ENCODE measurements at regions not wholly inside any gene's neighbourhood (a gene's known extent, or its start where the extent isn't known, plus 50 kb on each side); places are given as distances from the start of the nearest gene placed in this dataset.

DNA sequence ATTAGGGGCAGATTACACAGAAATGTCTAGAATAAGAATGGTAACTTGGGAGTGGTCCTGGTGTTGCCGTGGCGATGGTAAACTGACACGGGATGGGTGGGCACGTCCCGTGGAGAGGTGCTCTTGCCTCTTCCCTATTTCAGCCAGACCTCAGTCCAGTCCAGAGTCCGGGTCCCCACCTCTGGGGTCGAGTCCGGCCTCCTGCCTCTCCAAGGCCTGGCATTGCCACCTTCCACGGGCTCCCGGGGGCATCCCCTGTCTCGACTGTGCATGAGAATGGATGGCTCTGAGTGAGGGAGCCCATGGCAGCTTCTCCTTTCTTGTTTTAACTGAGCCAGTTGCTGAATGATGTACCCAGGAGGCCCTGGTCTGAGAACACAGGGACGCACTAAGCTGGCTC lies 142.3 kb downstream of the SOX1 start:
- TF ChIP-seq, protein P1, sequence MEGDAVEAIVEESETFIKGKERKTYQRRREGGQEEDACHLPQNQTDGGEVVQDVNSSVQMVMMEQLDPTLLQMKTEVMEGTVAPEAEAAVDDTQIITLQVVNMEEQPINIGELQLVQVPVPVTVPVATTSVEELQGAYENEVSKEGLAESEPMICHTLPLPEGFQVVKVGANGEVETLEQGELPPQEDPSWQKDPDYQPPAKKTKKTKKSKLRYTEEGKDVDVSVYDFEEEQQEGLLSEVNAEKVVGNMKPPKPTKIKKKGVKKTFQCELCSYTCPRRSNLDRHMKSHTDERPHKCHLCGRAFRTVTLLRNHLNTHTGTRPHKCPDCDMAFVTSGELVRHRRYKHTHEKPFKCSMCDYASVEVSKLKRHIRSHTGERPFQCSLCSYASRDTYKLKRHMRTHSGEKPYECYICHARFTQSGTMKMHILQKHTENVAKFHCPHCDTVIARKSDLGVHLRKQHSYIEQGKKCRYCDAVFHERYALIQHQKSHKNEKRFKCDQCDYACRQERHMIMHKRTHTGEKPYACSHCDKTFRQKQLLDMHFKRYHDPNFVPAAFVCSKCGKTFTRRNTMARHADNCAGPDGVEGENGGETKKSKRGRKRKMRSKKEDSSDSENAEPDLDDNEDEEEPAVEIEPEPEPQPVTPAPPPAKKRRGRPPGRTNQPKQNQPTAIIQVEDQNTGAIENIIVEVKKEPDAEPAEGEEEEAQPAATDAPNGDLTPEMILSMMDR (IDR thresholded peaks at IDR 0.05; ENCODE audit: poor library complexity): no peak
- TF ChIP-seq EZH2 (IDR thresholded peaks at IDR 0.05; ENCODE audit: borderline replicate concordance) (no peak), EZH2phosphoT487 (IDR thresholded peaks at IDR 0.05; ENCODE audit: low read depth, severe bottlenecking, unreplicated experiment) (no peak)
